ENCODE measurements at regions not wholly inside any gene's neighbourhood (a gene's known extent, or its start where the extent isn't known, plus 50 kb on each side); places are given as distances from the start of the nearest gene placed in this dataset.

GRCh38 chr4:22014222-22014741 is 65.7 kb upstream of the KCNIP4 start:
- no peak for DNase-seq

- no peak for DNase-seq
Measured at GRCh38 chr4:22003878-22004277, 55.3 kb upstream of the KCNIP4 start.
